NCI-H187 treated with DMSO at 0.1 percent for 48 hours (cell line): ENCODE measurements at regions not wholly inside any gene's neighbourhood (a gene's known extent, or its start where the extent isn't known, plus 50 kb on each side); places are given as distances from the start of the nearest gene placed in this dataset.
"Not testable (repeated sequence)": the region's sequence is repeated elsewhere in the genome, so short reads cannot be mapped to it uniquely, and the experiment has no call there.

Experiments used
- DNase-seq: peaks from one replicate; lab custom pipeline; 2025; lab: John Stamatoyannopoulos, UW

- no peak for DNase-seq
Measured at GRCh38 chr11:98390391-98390790, 630.4 kb upstream of the CNTN5 start.

GRCh38 chr11:98394500-98394899 is 626.2 kb upstream of the CNTN5 start:
- DNase-seq = not testable (repeated sequence)

- DNase-seq = no peak
Measured at GRCh38 chr11:98398508-98398907, 622.2 kb upstream of the CNTN5 start.

- DNase-seq = no peak
Measured at GRCh38 chr11:98409069-98409468, 611.7 kb upstream of the CNTN5 start.

- no peak for DNase-seq
Measured at GRCh38 chr11:98411777-98412176, 609.0 kb upstream of the CNTN5 start.

GRCh38 chr11:98417256-98417755 is 603.4 kb upstream of the CNTN5 start:
- DNase-seq = no peak

GRCh38 chr11:98423933-98424332 is 596.8 kb upstream of the CNTN5 start:
- no peak for DNase-seq

- DNase-seq = not testable (repeated sequence)
Measured at GRCh38 chr11:98424773-98425172, 596.0 kb upstream of the CNTN5 start.

- no peak for DNase-seq
Measured at GRCh38 chr11:98431463-98432359, 589.0 kb upstream of the CNTN5 start.

GRCh38 chr11:98434296-98434695 is 586.5 kb upstream of the CNTN5 start:
- no peak for DNase-seq

- no peak for DNase-seq
Measured at GRCh38 chr11:98453378-98453777, 567.4 kb upstream of the CNTN5 start.

GRCh38 chr11:98455500-98456307 is 565.0 kb upstream of the CNTN5 start:
- no peak for DNase-seq

GRCh38 chr11:98456308-98456680 is 564.5 kb upstream of the CNTN5 start:
- DNase-seq = no peak

GRCh38 chr11:98495016-98495415 is 525.7 kb upstream of the CNTN5 start:
- no peak for DNase-seq

- no peak for DNase-seq
Measured at GRCh38 chr11:98495601-98496000, 525.1 kb upstream of the CNTN5 start.

GRCh38 chr11:98507208-98507607 is 513.5 kb upstream of the CNTN5 start:
- DNase-seq = no peak

- no peak for DNase-seq
Measured at GRCh38 chr11:98512938-98513337, 507.8 kb upstream of the CNTN5 start.

- no peak for DNase-seq
Measured at GRCh38 chr11:98531576-98531975, 489.2 kb upstream of the CNTN5 start.

- DNase-seq = no peak
Measured at GRCh38 chr11:98536023-98536422, 484.7 kb upstream of the CNTN5 start.

GRCh38 chr11:98538358-98538757 is 482.4 kb upstream of the CNTN5 start:
- not testable (repeated sequence) for DNase-seq

- no peak for DNase-seq
Measured at GRCh38 chr11:98545544-98546175, 475.1 kb upstream of the CNTN5 start.

- DNase-seq = no peak
Measured at GRCh38 chr11:98549571-98549970, 471.2 kb upstream of the CNTN5 start.
